Transverse colon (tissue), 3 donors: ENCODE measurements at regions not wholly inside any gene's neighbourhood (a gene's known extent, or its start where the extent isn't known, plus 50 kb on each side); places are given as distances from the start of the nearest gene placed in this dataset.

ENCODE experiments used
- POLR2A ChIP-seq: fragments of 450-650 bp; IDR thresholded peaks from one replicate; pipeline ENCODE4 v1.6.1; 2016; ENCODE audit warnings: antibody characterized with exemption, mild to moderate bottlenecking, moderate library complexity
- TF ChIP-seq, protein P1 (sequence below), 5 experiments: fragments of 200-600 bp in 3 of 5; fragments of 450-650 bp in 2 of 5; sonication (generic) in 3 of 5; IDR thresholded peaks; 1 replicate in 2 of 5; 2 replicates in 3 of 5; pipeline ENCODE4 v1.5.1; 2016 to 2017; ENCODE audit warnings: antibody characterized with exemption in 5 of 5, inconsistent platforms in 3 of 5, mild to moderate bottlenecking in 2 of 5, moderate library complexity in 1 of 5

DNA sequence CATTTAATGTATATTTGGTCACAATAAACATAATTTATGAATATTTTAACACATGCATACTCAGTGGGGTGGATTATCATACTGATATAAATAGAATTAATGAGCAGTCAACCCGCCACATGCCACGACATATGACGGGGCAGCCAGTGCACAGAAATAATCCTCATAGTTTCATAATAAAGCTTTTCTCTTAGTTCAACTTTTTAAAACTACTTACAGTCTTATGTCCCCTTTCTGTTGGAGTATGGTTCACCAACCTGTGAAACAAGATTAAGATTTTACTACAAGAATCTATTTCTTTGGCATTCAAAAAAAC is 75.6 kb upstream of the ETAA1 start:
- no peak for TF ChIP-seq POLR2A
- TF ChIP-seq, protein P1, sequence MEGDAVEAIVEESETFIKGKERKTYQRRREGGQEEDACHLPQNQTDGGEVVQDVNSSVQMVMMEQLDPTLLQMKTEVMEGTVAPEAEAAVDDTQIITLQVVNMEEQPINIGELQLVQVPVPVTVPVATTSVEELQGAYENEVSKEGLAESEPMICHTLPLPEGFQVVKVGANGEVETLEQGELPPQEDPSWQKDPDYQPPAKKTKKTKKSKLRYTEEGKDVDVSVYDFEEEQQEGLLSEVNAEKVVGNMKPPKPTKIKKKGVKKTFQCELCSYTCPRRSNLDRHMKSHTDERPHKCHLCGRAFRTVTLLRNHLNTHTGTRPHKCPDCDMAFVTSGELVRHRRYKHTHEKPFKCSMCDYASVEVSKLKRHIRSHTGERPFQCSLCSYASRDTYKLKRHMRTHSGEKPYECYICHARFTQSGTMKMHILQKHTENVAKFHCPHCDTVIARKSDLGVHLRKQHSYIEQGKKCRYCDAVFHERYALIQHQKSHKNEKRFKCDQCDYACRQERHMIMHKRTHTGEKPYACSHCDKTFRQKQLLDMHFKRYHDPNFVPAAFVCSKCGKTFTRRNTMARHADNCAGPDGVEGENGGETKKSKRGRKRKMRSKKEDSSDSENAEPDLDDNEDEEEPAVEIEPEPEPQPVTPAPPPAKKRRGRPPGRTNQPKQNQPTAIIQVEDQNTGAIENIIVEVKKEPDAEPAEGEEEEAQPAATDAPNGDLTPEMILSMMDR (IDR thresholded peaks at IDR 0.05), result no peak
